Astrocyte (in vitro differentiated cells and primary cell): ENCODE measurements at regions not wholly inside any gene's neighbourhood (a gene's known extent, or its start where the extent isn't known, plus 50 kb on each side); places are given as distances from the start of the nearest gene placed in this dataset.

Experiments used
- DNase-seq: peaks from one replicate; pipeline ENCODE4 v3.0.0-alpha.2; 2010; ENCODE audit warnings: low read depth
- FAIRE-seq: peaks from 2 replicates; lab custom pipeline; 2011; peaks lifted over from hg19 to GRCh38; lab: Jason Lieb, UNC
- H2AFZ ChIP-seq: 2 replicates; pipeline ENCODE4 v1.6.0; 2012; ENCODE audit warnings: low read depth, low read length, inconsistent platforms
- H3K27ac ChIP-seq: 2 replicates; pipeline ENCODE4 v1.5.1; 2011; ENCODE audit warnings: low read depth, low read length, inconsistent platforms
- H3K27me3 ChIP-seq: 2 replicates; pipeline ENCODE4 v1.6.0; 2011; ENCODE audit warnings: low read length, inconsistent platforms; ENCODE audit not compliant: insufficient read depth
- H3K36me3 ChIP-seq: 2 replicates; pipeline ENCODE4 v1.5.1; 2011; ENCODE audit warnings: low read length, inconsistent platforms; ENCODE audit not compliant: insufficient read depth
- H3K4me1 ChIP-seq: 2 replicates; pipeline ENCODE4 v1.5.1; 2011; ENCODE audit warnings: low read length, inconsistent platforms; ENCODE audit not compliant: insufficient read depth
- H3K4me2 ChIP-seq: 2 replicates; pipeline ENCODE4 v1.6.0; 2012; ENCODE audit warnings: low read length, inconsistent platforms
- H3K4me3 ChIP-seq: 2 replicates; pipeline ENCODE4 v1.5.1; 2011; ENCODE audit warnings: low read depth, mild to moderate bottlenecking, low read length, inconsistent platforms; ENCODE audit not compliant: insufficient read depth
- H3K79me2 ChIP-seq: 2 replicates; pipeline ENCODE4 v1.6.0; 2012; ENCODE audit warnings: mild to moderate bottlenecking, low read length, inconsistent platforms; ENCODE audit not compliant: insufficient read depth
- H3K9ac ChIP-seq: 2 replicates; pipeline ENCODE4 v1.6.0; 2012; ENCODE audit warnings: mild to moderate bottlenecking, low read length, inconsistent platforms
- H3K9me3 ChIP-seq: 2 replicates; pipeline ENCODE4 v1.5.1; 2012; ENCODE audit warnings: low read depth, mild to moderate bottlenecking, low read length, inconsistent platforms; ENCODE audit not compliant: insufficient read depth
- H4K20me1 ChIP-seq: 2 replicates; pipeline ENCODE4 v1.6.0; 2012; ENCODE audit warnings: low read length, inconsistent platforms; ENCODE audit not compliant: insufficient read depth
- H3K27ac Mint-ChIP-seq: one replicate; pipeline ENCODE4 v1.8.0; 2021; ENCODE audit warnings: mild to moderate bottlenecking, mixed read lengths; ENCODE audit not compliant: unreplicated experiment
- H3K27me3 Mint-ChIP-seq: one replicate; pipeline ENCODE4 v1.8.0; 2021; ENCODE audit warnings: low read depth, mixed read lengths; ENCODE audit not compliant: unreplicated experiment
- H3K36me3 Mint-ChIP-seq: one replicate; pipeline ENCODE4 v1.8.0; 2021; ENCODE audit warnings: low read depth, mixed read lengths; ENCODE audit not compliant: unreplicated experiment
- H3K4me1 Mint-ChIP-seq: one replicate; pipeline ENCODE4 v1.8.0; 2021; ENCODE audit warnings: low read depth, mixed read lengths; ENCODE audit not compliant: unreplicated experiment
- H3K4me3 Mint-ChIP-seq: one replicate; pipeline ENCODE4 v1.8.0; 2021; ENCODE audit warnings: mild to moderate bottlenecking, moderate library complexity, mixed read lengths; ENCODE audit not compliant: unreplicated experiment
- H3K9me3 Mint-ChIP-seq: one replicate; pipeline ENCODE4 v1.8.0; 2021; ENCODE audit warnings: mild to moderate bottlenecking, mixed read lengths; ENCODE audit not compliant: unreplicated experiment
- CTCF ChIP-seq: IDR thresholded peaks from 2 replicates; pipeline ENCODE4 v1.5.1; 2011; ENCODE audit warnings: low read depth, mild to moderate bottlenecking, inconsistent platforms, low read length, moderate library complexity; ENCODE audit not compliant: insufficient read depth
- EZH2 ChIP-seq: IDR thresholded peaks from 2 replicates; pipeline ENCODE4 v1.6.1; 2012; ENCODE audit warnings: mild to moderate bottlenecking, low read length, inconsistent platforms; ENCODE audit not compliant: insufficient read depth

- Mint-ChIP-seq H3K4me1 (no peaks in the 10 kb centered on the region), H3K27ac (no peak overlapping the region), H3K4me3 (no peak overlapping the region), H3K9me3 (peaks cover 2% of the 10 kb centered on the region), H3K36me3 (no peaks in the 10 kb centered on the region), H3K27me3 (peaks cover 1% of the 10 kb centered on the region)
- Histone ChIP-seq H3K9ac (no peak overlapping the region), H3K27me3 (no peaks in the 10 kb centered on the region), H3K79me2 (no peaks in the 10 kb centered on the region), H2AFZ (no peak overlapping the region), H3K36me3 (no peaks in the 10 kb centered on the region), H3K9me3 (no peaks in the 10 kb centered on the region), H4K20me1 (no peaks in the 10 kb centered on the region), H3K27ac (no peak overlapping the region), H3K4me3 (no peak overlapping the region), H3K4me2 (no peak overlapping the region), H3K4me1 (no peaks in the 10 kb centered on the region)
- TF ChIP-seq CTCF (no peak), EZH2 (no peak)
- no peak for DNase-seq
- FAIRE-seq: no peak
Observed at GRCh38 chr15:91578511-91578910, 275.0 kb upstream of the SLCO3A1 start.

GRCh38 chr15:91584895-91585294, 268.6 kb upstream of the SLCO3A1 start:
- no peak overlapping the region for H2AFZ ChIP-seq
- H3K36me3 Mint-ChIP-seq: no peaks in the 10 kb centered on the region
- TF ChIP-seq EZH2 (no peak), CTCF (no peak)
- peaks cover 2% of the 10 kb centered on the region for H3K9me3 Mint-ChIP-seq
- H4K20me1 ChIP-seq: no peaks in the 10 kb centered on the region
- H3K27ac Mint-ChIP-seq: no peak overlapping the region
- H3K4me3 ChIP-seq: no peak overlapping the region
- no peaks in the 10 kb centered on the region for H3K27me3 ChIP-seq
- H3K4me3 Mint-ChIP-seq: no peak overlapping the region
- no peak overlapping the region for H3K27ac ChIP-seq
- H3K79me2 ChIP-seq: no peaks in the 10 kb centered on the region
- H3K36me3 ChIP-seq: no peaks in the 10 kb centered on the region
- FAIRE-seq (no peak), DNase-seq (no peak)
- no peaks in the 10 kb centered on the region for H3K4me1 ChIP-seq
- peaks cover 2% of the 10 kb centered on the region for H3K27me3 Mint-ChIP-seq
- no peaks in the 10 kb centered on the region for H3K9me3 ChIP-seq
- H3K4me1 Mint-ChIP-seq: no peaks in the 10 kb centered on the region
- H3K4me2 ChIP-seq: no peak overlapping the region
- no peak overlapping the region for H3K9ac ChIP-seq

DNA sequence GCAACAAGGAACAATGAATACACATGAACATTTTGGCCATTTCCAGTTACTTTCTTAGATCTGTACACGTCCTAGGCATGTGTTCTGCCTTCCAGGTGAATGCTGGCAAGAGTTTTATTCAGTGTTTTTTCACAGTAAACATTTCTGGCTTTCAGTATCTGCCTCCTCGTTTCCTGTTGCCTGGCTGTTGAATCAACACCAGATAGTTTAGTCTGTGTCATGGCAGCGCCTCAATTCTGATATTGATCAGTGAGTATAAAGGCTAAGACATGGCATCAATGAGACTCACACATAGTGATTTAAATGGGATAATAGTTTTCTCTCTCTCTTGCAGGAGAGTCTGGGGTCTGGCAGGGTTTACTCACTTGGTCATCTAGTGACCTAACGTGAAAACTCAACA, 266.9 kb upstream of the SLCO3A1 start:
- H3K27me3 ChIP-seq: no peaks in the 10 kb centered on the region
- no peak overlapping the region for H3K9ac ChIP-seq
- H3K27ac Mint-ChIP-seq: no peak overlapping the region
- no peaks in the 10 kb centered on the region for H3K4me1 Mint-ChIP-seq
- no peaks in the 10 kb centered on the region for H3K36me3 ChIP-seq
- FAIRE-seq: no peak
- H3K4me3 Mint-ChIP-seq: no peak overlapping the region
- H3K4me2 ChIP-seq: no peak overlapping the region
- H3K27me3 Mint-ChIP-seq: peaks cover 2% of the 10 kb centered on the region
- no peak overlapping the region for H2AFZ ChIP-seq
- no peaks in the 10 kb centered on the region for H3K9me3 Mint-ChIP-seq
- H4K20me1 ChIP-seq: no peaks in the 10 kb centered on the region
- no peaks in the 10 kb centered on the region for H3K36me3 Mint-ChIP-seq
- no peaks in the 10 kb centered on the region for H3K79me2 ChIP-seq
- H3K9me3 ChIP-seq: no peaks in the 10 kb centered on the region
- H3K4me1 ChIP-seq: no peaks in the 10 kb centered on the region
- no peak for TF ChIP-seq CTCF
- no peak for TF ChIP-seq EZH2
- DNase-seq: no peak
- no peak overlapping the region for H3K4me3 ChIP-seq
- no peak overlapping the region for H3K27ac ChIP-seq
